ENCODE measurements at regions not wholly inside any gene's neighbourhood (a gene's known extent, or its start where the extent isn't known, plus 50 kb on each side); places are given as distances from the start of the nearest gene placed in this dataset.
"Not testable (repeated sequence)": the region's sequence is repeated elsewhere in the genome, so short reads cannot be mapped to it uniquely, and the experiment has no call there.

- DNase-seq = no peak
Measured at GRCh38 chr18:38572554-38573111, 1007.0 kb upstream of the CELF4 start.

GRCh38 chr18:38571651-38572050, 1006.1 kb upstream of the CELF4 start:
- DNase-seq = no peak

DNA sequence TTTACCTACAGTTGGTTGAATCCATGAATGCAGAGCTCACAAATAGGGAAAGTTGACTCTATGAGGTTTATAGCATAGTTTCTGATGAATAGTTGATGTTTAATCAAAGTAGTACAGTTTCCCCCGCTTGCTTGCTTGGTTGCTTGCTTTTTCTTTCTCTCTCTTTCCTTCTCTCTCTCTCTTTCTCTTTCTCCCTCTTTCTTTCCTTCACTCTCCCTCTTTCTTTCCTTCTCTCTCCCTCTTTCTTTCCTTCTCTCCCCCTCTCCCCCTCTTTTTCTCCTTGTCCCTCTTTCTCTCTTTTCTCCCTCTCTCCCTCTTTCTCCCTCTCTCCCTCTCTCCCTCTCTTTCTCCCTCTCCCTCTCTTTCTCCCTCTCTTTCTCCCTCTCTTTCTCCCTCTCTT, 999.9 kb upstream of the CELF4 start:
- DNase-seq = no peak

- DNase-seq = no peak
Measured at GRCh38 chr18:38563396-38563980, 997.9 kb upstream of the CELF4 start.

DNA sequence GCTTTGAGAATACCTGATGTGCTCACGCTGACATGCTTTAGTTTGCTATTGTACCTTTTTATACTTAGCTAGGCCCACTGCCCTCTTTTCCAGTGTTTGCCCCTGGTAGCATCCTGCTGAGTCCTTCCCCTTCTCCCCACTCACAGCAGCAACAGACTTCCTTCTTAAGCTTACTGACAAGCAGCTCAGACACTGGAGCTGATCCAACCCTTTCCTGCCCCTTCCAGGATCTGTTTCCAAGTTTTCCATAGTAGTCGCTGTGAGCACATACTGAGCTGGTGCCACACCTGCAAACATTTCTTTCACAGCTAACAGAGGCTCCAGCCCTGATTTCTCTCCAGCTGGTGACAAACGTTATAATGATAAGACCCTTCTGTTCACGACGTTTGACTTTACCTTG, 991.4 kb upstream of the CELF4 start:
- DNase-seq = no peak

GRCh38 chr18:38552732-38553321, 987.2 kb upstream of the CELF4 start:
- no peak for DNase-seq

- no peak for DNase-seq
Measured at GRCh38 chr18:38551881-38552280, 986.3 kb upstream of the CELF4 start.

DNA sequence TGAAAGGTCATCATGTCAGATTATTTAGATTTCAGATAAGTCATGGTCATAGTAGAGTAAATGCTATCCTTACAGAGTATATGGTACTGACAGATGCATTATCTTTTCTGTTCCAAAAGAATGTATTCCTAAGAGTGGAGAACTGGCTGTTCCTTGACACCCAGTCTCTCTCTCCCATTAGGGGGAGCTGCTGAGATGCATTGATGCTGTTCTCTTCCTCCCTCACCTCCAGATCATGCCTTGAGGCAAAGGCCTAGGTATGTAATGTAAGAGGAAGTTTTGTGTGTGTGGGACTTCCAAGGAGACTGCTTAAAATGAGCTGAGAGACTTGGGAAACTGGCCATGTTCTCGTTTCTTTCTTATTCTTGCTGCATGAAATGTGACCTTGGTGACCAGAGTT, 979.5 kb upstream of the CELF4 start:
- DNase-seq = peak; percentile 2

DNA sequence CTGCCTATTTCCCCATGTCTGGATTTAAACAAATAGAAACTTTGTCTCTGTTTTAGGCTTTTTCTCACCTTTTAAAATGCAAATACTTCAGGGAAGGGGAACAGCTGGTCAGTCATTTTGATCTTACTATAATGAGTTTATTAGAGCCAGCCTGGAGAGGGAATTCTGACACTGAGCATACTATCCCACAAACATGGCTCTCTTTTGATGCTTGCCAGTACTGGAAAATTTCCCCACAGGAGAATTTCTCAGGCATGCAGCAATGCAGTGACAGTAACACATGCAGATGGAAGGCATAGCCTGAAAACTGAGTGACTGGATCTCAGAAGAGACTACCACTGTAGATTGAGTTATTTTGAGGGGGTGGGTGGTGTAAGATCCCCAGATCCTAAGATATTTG, 974.3 kb upstream of the CELF4 start:
- no peak for DNase-seq

DNA sequence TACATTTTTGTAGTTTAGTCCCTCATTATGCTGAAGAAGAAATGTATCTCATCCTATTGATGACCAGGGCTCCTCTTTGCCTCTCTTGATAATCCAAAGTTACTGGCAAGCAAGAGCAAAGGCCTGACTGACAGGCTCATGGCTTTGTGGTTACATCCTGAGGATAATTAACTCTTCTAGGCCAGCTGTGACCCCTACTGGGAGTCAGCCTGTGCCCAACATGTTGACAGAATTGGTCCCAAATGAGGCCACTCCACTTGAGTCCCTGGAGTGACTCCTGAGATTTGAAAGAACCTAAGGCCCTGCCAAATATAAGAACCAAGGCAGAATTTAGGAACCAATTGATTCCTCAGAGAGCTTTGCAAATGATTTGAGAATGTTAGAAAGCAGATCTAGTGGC, 973.8 kb upstream of the CELF4 start:
- no peak for DNase-seq

DNA sequence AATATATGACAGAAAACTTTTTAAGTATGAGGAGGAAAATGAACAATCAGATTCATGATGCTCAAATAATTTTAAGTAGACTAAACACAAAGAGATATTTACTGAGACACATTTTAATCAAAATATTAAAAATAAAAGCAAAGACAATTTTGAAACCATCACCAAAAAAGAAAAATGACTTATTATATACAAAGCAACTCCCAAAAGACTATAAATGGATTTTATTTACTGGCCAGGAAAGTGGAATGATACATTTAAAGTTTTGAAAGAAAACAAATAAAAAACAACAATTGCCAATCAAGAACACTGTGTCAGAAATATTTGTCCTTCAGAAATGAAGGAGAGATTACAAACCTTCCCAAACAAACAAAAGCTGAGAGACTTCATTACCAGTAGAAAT, 968.5 kb upstream of the CELF4 start:
- DNase-seq = no peak

- no peak for DNase-seq
Measured at GRCh38 chr18:38526922-38527321, 961.3 kb upstream of the CELF4 start.

DNA sequence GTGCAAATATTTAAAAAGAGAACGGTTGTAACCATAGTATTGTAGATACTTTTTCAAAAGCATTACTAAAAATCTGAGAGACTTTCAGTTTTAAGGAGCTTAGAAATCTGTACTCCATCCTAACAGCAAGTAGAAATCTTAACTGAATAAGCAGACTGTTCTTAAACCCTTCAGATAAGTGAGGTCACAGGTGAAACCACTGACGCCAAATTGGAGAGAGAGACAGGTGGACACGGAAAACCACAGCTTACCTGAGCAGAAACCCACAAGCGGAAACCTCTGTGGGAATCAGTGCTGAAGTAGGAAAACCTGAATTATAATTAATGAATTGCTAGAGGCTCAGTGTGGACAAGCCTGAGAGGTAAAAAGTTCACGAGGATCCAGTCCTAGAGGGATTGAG, 959.4 kb upstream of the CELF4 start:
- no peak for DNase-seq

- DNase-seq = peak; percentile 6
Measured at GRCh38 chr18:38520786-38521185, 955.2 kb upstream of the CELF4 start.

DNA sequence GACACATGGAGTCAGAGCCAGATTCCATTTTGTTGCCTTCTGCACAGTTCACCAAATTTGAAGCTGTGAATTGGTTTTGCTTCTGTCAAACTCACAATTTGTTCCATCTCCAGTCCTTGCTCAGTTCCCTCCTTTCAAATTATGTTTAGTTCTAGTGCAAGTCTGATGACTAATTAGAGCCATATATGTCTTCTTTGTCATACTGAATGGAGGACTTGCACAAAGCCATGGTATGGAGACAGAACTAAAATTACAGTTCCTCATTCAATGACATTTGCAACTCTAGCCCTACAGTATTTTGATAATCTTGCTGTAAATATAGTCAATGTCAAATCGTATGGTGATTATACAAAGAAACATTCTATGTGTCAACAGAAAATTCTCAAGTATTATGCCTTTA, 936.9 kb upstream of the CELF4 start:
- no peak for DNase-seq

DNA sequence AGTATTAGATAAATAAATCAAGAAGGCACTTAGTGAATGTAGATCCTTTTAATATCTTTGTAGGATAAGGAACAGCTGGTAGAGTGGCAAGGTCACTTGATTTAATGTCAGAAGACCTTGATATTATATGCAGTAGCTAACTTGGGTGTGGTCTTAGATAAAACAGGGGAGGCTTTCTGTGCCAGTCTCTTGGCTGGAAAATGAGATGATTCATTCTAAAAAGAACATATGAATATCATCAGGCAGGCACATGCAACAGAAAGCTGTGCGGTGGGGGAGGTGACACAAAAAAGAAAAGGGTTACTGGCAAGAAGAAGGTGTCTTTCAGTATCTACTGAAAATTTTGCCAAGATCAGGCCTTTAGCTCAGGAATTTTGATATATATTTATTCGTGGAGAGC, 931.7 kb upstream of the CELF4 start:
- no peak for DNase-seq

- DNase-seq = no peak
Measured at GRCh38 chr18:38496222-38496793, 930.7 kb upstream of the CELF4 start.

GRCh38 chr18:38494065-38494464, 928.5 kb upstream of the CELF4 start:
- peak; percentile 9 for DNase-seq

DNA sequence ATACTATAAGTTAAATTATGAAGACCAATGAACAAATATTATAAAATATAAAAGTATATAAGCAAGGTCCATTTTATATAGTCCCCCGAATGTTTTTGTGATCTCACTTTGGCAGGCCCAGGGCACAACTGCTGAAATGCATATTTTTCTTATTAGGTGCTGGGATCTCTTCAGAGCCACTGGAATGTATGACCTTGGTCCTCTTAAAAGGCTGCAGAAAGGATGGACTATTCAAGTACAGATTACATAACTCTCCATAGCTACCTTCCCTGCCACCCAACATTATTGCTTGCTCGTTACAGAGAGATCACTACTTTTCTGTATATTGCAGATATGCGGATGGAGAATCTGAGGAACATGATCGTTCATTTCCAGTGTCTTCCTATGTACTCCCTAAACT, 925.6 kb upstream of the CELF4 start:
- no peak for DNase-seq

DNA sequence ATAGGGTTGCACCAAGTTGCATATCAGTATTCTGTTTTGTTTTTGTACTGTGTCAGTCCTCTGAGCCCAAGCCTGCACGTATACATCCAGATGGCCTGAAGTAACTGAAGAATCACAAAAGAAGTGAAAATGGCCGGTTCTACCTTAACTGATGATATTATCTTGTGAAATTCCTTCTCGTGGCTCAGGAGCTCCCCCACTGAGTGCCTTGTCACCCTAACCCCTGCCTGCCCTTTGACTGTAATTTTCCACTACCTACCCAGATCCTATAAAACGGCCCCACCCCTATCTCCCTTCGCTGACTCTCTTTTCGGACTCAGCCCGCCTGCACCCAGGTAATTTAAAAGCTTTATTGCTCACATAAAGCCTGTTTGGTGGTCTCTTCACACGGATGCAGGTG, 924.1 kb upstream of the CELF4 start:
- DNase-seq = not testable (repeated sequence)

DNA sequence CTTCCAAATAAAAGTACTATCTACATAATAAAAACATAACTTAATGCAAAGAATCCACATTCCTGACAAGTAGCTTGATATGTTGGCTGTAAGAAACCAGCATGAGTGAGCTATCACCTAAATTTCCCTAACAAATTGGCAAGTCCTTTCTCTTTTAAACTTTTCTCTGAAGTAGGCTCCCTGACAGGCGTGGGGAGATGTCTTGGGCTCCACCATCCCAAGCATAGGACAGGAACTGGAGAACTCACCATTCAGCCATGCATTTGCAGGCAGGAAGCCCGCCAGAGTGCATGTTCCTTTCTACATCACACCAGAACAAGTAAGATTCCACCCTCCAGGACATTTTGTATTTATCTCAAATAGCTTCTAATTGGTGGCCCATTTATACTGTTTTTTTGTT, 921.9 kb upstream of the CELF4 start:
- no peak for DNase-seq

DNA sequence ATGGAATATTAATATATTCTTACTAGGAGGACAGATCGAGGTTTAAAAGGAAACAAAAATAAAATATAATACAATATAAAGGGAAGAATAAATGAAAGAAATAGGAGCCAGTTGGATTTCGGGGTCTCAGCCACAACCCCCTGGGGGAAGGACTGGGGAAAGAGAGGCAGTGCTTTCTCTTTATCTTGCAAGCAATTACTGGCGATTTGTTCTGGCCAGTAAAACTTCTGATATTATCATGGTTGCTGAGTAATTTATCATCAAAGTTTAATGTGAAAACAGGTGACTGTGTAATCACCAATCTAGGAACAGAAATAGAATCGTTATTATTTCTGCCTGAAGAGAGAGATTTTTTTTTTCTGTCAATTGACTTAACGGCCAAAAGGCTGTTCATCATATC, 917.7 kb upstream of the CELF4 start:
- no peak for DNase-seq

- no peak for DNase-seq
Measured at GRCh38 chr18:38481576-38481975, 916.0 kb upstream of the CELF4 start.

GRCh38 chr18:38475686-38476085, 910.1 kb upstream of the CELF4 start:
- DNase-seq = no peak

DNA sequence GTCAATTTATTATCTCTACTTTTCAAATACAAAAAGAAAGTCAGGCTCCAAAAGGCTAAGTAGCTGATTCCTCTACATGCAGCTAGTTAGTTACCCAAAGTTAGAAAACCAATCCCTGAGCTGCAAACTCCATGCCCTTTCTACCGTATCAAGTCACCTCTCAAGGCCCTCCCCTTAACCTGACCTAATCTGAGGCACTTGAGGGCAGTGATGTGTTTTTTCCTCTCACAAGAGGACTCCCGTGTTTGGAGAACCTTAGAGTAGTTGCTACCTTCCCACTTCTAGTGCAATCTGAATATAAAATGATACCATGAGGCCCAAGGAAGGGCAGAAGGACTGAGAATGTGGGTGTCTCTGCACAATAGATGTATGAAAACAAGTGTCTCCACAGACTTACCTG, 907.9 kb upstream of the CELF4 start:
- no peak for DNase-seq

Measured in NCI-H1694 (cell line).